ENCODE measurements at regions not wholly inside any gene's neighbourhood (a gene's known extent, or its start where the extent isn't known, plus 50 kb on each side); places are given as distances from the start of the nearest gene placed in this dataset.
A peak's percentile ranks its signal among the peaks of the same experiment; 100 is the strongest.

DNA sequence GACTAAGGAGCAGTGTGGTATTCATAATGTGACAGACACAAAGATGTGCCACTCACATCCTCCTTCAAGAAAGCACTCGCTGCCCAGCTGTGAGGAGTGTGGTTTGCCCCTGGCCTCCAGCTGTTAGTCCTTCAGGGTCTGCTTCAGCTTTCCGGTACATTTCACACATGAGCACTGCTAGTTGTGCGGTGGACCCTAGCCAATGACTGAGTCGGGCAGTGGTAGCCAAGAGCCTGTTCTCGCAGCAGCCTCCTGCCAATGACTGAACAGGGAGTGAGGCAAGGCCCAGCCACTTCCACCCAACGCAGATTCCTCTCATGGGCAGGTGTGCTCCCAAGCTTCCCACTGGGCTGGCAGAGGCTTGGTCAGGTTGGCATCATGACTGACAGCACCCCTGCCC, 254.3 kb downstream of the RBM43 start:
- no peak for TF ChIP-seq TEAD4 (IDR thresholded peaks at IDR 0.05)
- TF ChIP-seq CEBPB (IDR thresholded peaks at IDR 0.05): no peak
- TF ChIP-seq EP300 (IDR thresholded peaks at IDR 0.05; ENCODE audit: borderline replicate concordance): no peak
- TF ChIP-seq FOXM1 (IDR thresholded peaks at IDR 0.05; ENCODE audit: borderline replicate concordance, low read depth): no peak
- TF ChIP-seq EGR1 (IDR thresholded peaks at IDR 0.05): no peak
- peak; percentile 21; the same call in 1 of the 2 replicates for TF ChIP-seq NFIC (IDR thresholded peaks at IDR 0.05)
- no peak for TF ChIP-seq TAF1 (IDR thresholded peaks at IDR 0.05; ENCODE audit: low read depth)
- no peak for TF ChIP-seq USF1 (IDR thresholded peaks at IDR 0.05)
- TF ChIP-seq YY1 (IDR thresholded peaks at IDR 0.05; ENCODE audit: low read depth): no peak
- no peak for TF ChIP-seq CREB1 (IDR thresholded peaks at IDR 0.05; ENCODE audit: low read depth)
- no peak for TF ChIP-seq RAD21 (IDR thresholded peaks at IDR 0.05; ENCODE audit: low read depth)
- TF ChIP-seq REST (IDR thresholded peaks at IDR 0.05; ENCODE audit: low read depth): no peak
- peak; percentile 62; the same call in 1 of the 2 replicates for TF ChIP-seq TCF12 (IDR thresholded peaks at IDR 0.05; ENCODE audit: low read depth)
- TF ChIP-seq MAX (IDR thresholded peaks at IDR 0.05): no peak

DNA sequence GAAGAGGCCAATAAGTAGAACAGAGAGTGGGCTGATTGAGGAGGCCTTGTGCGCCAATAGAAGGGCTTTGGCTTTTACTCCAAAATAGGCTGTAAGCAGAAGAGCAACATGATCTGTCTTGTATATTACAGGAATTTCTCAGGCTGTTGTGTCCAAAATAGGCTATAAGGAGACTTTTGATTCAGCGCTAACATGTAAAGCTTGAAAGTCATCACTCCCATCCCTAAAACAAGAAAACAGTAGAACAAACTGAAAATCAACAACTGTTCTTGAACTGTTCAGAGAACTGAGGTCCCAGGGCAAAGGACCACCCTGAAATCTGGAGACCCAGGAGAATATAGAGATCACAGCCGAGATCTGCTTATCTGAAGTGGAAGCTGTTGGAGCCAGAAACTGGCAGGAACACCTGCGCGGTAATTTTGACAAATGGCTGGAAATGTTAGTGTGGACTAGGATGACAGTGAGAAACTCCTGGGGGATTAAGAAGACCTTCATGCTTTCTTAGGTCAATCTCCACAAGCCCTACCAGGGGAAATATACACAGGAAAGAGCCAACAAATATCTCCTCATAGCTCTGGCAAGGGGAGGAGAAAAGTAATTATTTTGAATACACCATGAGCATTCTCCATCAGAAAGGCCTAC, 258.6 kb downstream of the RBM43 start:
- TF ChIP-seq ZBTB7A (IDR thresholded peaks at IDR 0.05; ENCODE audit: low read depth) (no peak), TAF1 (IDR thresholded peaks at IDR 0.05; ENCODE audit: low read depth) (no peak), CREB1 (IDR thresholded peaks at IDR 0.05; ENCODE audit: low read depth) (no peak), TEAD4 (IDR thresholded peaks at IDR 0.05) (no peak), CEBPB (IDR thresholded peaks at IDR 0.05) (no peak), RAD21 (IDR thresholded peaks at IDR 0.05; ENCODE audit: low read depth) (no peak), EGR1 (IDR thresholded peaks at IDR 0.05) (no peak), MAX (IDR thresholded peaks at IDR 0.05) (no peak)

GRCh38 chr2:150997702-150998440, 263.8 kb downstream of the RBM43 start:
- TF ChIP-seq NFIC (IDR thresholded peaks at IDR 0.05): no peak
- TF ChIP-seq RAD21 (IDR thresholded peaks at IDR 0.05; ENCODE audit: low read depth): no peak
- no peak for TF ChIP-seq CEBPB (IDR thresholded peaks at IDR 0.05)
- TF ChIP-seq YY1 (IDR thresholded peaks at IDR 0.05; ENCODE audit: low read depth): no peak
- TF ChIP-seq FOXM1 (IDR thresholded peaks at IDR 0.05; ENCODE audit: borderline replicate concordance, low read depth): no peak
- TF ChIP-seq TEAD4 (IDR thresholded peaks at IDR 0.05): no peak
- TF ChIP-seq CREB1 (IDR thresholded peaks at IDR 0.05; ENCODE audit: low read depth): no peak
- TF ChIP-seq TCF12 (IDR thresholded peaks at IDR 0.05; ENCODE audit: low read depth): no peak
- no peak for TF ChIP-seq EP300 (IDR thresholded peaks at IDR 0.05; ENCODE audit: borderline replicate concordance)
- TF ChIP-seq TAF1 (IDR thresholded peaks at IDR 0.05; ENCODE audit: low read depth): no peak
- TF ChIP-seq ZBTB7A (IDR thresholded peaks at IDR 0.05; ENCODE audit: low read depth): no peak
- no peak for TF ChIP-seq USF1 (IDR thresholded peaks at IDR 0.05)
- no peak for TF ChIP-seq MAX (IDR thresholded peaks at IDR 0.05)
- no peak for TF ChIP-seq EGR1 (IDR thresholded peaks at IDR 0.05)

GRCh38 chr2:150997066-150997465, 264.6 kb downstream of the RBM43 start:
- TF ChIP-seq YY1 (IDR thresholded peaks at IDR 0.05; ENCODE audit: low read depth) (no peak), USF1 (IDR thresholded peaks at IDR 0.05) (no peak), CEBPB (IDR thresholded peaks at IDR 0.05) (no peak), MAX (IDR thresholded peaks at IDR 0.05) (no peak), EP300 (IDR thresholded peaks at IDR 0.05; ENCODE audit: borderline replicate concordance) (no peak), RAD21 (IDR thresholded peaks at IDR 0.05; ENCODE audit: low read depth) (no peak), FOXM1 (IDR thresholded peaks at IDR 0.05; ENCODE audit: borderline replicate concordance, low read depth) (no peak), TAF1 (IDR thresholded peaks at IDR 0.05; ENCODE audit: low read depth) (no peak), NFIC (IDR thresholded peaks at IDR 0.05) (no peak), TEAD4 (IDR thresholded peaks at IDR 0.05) (no peak), TCF12 (IDR thresholded peaks at IDR 0.05; ENCODE audit: low read depth) (no peak), EGR1 (IDR thresholded peaks at IDR 0.05) (no peak), REST (IDR thresholded peaks at IDR 0.05; ENCODE audit: low read depth) (no peak), ZBTB7A (IDR thresholded peaks at IDR 0.05; ENCODE audit: low read depth) (no peak)
